GM19468 (cell line): ENCODE measurements at regions not wholly inside any gene's neighbourhood (a gene's known extent, or its start where the extent isn't known, plus 50 kb on each side); places are given as distances from the start of the nearest gene placed in this dataset.

Experiments
- ATAC-seq: cut with Tn5 transposase; IDR thresholded peaks from one replicate; pipeline ENCODE4 v1.9.1; 2021; ENCODE audit warnings: mild to moderate bottlenecking, moderate library complexity, moderate number of reproducible peaks; ENCODE audit not compliant: unreplicated experiment; ENCODE audit errors: extremely low read depth

DNA sequence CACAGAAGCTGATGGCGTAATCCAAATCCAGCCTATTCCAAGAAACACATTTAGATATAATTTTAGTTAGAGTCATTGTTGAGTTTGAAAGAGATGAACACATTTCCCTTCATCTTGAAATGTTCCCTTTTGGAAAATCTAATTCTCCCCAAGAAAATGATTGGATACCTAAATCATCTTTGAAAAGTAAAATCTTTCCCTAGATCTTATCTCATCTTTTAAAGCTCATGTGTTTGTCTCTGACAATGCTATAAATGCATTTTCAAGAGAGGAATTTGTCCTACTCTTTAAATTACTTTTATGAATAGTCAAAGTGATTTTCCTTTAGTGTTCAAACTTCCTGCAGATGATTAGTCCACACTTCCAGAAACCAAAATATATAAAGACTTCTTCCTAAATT lies 82.6 kb upstream of the CNTN6 start:
- ATAC-seq, result no peak

DNA sequence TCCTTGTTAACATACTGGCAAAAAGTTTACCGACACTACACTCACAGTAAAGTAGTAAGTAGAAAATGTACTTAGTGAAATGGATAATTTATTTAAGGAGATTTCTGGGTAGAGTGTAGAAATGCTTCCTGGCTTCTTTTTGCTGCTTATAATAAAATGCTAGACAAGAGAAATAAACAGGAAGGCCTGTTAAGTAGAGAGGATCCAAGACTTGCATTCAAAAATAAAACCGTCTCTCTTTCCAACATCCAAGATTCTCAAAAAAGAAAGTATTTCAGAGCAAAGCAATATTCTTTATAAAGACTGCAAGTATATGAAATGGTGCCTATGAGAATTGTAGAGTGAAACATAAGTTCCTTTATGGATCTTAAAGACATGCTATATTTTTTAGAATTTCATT lies 77.0 kb upstream of the CNTN6 start:
- ATAC-seq, result no peak

DNA sequence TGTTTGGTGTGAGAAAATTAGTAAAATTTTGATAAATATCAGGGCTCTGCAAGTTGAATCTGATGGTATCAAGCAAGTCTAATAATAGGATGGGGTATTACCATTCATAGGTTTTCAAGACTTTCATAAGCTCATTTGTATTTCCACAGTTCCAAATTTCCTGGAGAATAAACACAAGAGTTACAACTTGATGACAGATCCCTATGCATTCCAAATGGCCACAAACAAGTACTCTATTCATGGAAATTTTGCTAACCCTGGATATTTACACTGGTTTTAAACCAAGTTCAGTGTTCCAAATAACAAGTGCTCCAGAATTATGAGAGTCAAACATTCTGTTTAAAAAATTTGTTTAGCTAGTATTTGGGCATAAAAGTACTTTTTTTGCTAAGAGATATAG lies 75.0 kb upstream of the CNTN6 start:
- no peak for ATAC-seq

DNA sequence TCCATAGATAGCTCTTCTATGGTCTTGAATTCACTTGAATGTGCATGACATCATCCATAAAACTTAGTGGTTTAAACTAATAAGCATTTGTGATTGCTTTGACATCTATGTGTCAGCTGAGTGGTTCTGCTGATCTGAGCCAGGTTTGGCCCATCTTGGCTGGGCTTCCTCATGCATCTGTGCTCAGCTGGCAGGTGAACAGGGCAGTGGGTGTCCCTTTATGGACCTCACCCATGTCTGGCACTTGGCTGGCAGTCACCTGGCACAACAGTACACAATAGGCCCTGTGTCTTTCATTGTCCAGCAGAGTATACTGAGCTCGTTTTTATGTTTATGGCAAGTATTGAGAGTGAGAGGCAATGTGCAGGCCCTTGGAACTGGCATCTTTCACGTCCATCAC lies 73.7 kb upstream of the CNTN6 start:
- no peak for ATAC-seq

DNA sequence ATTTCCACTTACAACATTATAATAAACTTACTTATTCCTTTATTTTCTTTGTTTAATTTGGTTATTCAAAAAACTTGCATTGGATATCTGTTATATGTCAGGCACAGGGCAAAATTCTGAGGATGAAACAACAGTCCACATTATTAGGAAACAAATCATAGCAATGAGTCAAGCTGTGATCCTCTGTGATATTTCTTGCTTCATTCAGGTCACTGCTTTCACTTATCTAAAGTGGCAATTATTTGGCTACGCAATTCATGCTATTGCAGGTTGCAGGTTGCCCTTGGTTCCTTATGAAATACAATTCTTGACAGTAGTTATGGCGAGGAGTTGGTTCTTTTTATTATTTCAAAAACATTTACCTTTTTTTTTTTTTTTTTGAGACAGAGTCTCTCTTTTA lies 66.4 kb upstream of the CNTN6 start:
- no peak for ATAC-seq

DNA sequence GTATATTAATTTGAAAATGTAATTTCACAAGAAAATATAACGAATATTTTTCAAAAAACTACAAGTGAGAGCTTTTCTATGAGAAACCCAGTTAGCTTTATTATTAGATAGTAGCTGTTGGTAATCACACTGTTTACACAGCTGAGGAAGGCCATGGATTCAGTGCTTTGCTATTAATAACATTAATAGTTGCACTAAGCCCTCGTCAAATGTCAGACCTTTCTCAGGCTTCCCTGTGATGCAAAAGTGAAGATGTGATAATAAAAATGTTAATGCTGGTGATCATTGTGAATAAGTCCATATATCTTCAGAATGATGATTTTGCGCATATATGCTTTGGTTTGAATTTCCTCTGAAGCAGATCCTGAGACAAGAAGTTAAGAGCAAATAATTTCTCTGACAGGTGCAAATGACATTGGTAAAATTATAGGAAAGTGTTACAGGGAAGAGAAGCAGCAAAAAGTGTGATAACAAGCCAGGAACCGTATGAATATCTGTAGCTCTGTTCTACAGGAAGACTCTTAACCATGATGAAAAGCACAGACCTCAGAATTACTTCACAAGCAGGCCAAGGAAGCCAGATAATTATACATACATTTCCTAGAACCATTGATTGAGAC lies 56.5 kb upstream of the CNTN6 start:
- ATAC-seq, result no peak

DNA sequence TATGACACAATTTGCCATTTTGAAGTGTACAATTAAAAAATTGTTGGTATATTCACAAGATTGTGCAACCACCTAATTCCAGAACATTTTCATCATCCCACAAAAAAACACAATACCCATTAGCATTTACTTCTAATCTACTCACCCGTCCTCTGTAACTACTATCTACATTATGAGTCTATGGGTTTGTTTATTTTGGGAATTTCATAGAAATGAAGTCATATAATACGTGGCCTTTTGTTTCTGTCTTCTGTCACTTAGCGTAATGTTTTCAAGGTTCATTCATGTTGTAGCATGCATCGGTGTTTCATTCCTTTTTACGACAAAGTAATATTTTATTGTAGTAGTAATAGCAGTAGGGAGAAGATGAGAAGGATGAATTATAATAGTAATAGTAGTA lies 55.2 kb upstream of the CNTN6 start:
- ATAC-seq, result no peak
